ENCODE measurements at regions not wholly inside any gene's neighbourhood (a gene's known extent, or its start where the extent isn't known, plus 50 kb on each side); places are given as distances from the start of the nearest gene placed in this dataset.
"Not testable (repeated sequence)": the region's sequence is repeated elsewhere in the genome, so short reads cannot be mapped to it uniquely, and the experiment has no call there.

DNA sequence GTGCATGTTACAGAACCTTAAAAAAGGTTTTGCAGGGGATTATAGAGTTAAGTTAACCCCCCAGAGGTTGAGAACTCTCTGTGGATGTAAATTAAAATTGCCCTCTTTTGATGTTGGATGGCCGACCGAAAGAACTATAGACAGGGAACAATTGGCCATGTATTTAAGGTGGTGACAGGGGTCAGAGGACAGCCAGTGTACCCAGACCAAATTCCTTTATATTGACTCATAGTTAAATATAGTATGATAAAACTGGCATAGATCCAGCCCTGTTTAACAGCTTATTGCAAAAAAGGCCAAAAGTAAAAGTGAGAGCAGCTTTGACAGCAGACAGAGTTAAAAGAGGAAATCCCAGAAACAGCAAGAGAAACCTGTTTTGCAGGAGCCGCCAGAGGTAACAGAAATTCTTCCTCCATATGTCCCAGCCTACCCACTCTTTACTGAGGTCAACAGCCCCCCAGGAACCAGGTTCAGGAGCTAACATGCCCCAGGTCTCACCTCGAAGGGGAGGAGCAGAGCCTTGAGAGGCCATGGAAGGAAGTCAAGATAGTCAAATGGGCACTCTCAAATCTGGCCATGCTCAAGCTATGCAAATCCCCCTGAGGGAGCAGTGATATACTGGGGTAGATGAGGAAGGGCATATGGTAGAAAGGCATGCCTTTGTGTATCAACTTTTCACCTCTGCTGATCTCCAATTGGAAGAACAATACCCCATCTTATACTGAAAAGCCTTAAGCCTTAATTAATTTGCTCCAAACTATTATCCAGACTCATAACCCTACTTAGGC lies 156.4 kb upstream of the COX7C start:
- no peak for DNase-seq

DNA sequence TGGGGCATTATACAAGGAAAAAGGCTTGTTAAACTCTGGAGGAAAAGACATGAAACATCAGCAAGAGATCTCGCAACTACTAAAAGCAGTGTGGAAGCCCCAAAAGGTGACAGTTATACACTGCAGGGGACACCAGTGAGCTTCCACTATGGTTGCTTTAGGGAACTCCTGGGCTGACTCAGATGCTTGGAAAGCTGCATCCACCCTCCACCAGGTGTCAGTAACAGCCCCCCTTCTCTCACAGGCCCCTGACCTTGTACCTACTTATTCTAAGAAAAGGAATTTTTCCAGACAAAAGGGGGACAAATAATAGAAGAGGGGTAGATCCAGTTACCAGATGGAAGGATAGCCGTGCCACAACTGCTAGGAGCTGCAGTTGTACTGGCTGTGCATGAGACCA lies 154.4 kb upstream of the COX7C start:
- DNase-seq: no peak

DNA sequence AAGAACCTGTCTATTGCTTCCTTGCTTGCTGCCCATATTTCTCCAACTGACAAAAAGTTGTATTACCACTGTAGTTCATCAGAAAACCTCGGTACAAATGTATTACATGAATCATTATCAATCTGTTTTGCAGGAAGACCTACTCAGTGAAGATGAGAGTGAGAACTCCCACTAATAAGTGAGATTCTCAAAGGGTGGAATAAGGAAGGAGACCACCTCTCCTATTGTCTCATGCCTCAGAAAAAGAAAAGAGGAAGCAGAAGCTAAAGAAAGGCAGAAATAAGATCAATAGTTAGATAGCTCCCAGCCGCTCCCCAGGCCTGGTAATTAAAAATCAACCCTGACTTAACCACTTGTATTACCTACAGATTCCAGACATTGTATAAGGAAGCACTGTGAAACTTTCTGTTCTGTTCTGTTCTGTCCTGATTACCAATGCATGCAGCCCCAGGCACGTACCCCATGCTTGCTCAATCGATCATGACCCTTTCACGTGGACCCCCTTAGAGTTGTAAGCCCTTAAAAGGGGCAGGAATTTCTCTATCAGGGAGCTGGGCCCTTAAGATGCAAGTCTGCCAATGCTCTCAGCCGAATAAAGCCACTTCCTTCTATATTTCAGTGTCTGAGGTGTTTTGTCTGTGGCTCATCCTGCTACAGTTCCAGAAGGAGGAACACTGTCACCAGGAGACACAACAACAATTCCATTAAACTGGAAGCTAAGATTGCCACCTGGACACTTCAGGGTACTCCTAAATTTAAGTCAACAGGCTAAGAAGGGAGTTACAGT lies 152.5 kb upstream of the COX7C start:
- DNase-seq: no peak

DNA sequence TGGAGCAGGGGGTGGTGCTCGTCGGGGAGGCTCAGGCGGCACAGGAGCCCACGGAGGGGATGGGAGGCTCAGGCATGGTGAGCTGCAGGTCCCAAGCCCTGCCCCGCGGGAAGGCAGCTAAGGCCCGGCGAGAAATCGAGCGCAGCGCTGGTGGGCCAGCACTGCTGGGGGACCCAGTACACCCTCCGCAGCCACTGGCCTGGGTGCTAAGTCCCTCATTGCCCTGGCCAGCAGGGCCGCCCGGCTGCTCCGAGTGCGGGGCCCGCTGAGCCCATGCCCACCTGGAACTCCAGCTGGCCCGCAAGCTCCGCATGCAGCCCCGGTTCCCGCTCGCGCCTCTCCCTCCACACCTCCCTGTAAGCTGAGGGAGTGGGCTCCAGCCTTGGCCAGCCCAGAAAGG lies 151.0 kb upstream of the COX7C start:
- DNase-seq: not testable (repeated sequence)

DNA sequence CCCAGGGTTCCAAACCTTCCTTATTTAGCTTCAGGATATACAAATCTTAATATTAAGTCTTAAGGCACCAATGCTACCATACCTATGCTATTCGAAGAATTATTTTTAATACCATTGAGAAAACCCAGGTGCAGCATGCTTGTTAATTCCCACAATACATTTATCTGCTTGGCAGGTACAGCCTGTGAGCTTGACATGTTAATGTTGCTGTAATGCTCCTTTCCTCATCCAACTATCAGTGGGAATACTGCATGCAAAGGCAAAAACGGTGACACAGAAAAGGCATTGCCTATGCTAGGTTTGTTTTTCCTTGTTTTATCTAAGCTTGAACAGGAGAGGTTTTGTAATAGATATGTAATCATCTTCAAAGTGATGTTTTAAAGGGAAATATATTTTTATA lies 135.7 kb upstream of the COX7C start:
- DNase-seq: no peak

DNA sequence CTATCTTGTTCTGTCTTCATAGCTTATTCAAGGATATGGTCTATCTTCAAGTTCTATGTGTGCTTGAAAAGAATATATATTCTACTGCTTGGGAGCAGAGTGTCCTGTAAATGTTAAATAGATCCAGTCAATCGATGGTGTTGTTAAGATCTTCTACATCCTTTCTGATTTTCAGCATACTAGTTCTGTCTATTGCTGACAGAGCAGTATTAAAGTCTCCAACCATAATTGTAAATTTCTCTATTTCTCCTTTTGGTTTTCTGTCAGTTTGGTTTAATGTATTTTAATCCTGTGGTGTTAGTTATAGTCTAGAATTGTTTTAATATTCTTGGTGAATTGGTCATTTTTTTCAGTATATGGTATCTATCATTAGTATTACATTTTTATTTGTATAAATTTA lies 124.0 kb upstream of the COX7C start:
- no peak for DNase-seq

DNA sequence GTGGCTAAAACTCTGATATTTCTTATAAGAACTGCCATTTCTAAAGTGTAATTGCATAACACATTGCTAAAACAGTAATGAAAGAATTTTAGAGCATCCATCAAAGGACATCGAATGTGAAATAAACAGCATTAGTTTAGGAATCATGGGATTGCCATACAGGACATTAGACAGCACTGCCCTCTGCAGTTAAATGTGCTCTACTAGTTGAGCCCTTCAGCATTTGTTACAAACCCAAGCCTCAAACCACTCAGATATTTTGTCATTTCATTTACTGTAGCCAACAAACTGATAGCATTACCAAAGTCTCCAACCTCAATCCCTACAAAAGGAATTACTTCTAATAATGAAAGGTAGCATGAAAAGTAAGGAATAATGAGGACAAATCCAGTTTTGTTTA lies 116.8 kb upstream of the COX7C start:
- no peak for DNase-seq

DNA sequence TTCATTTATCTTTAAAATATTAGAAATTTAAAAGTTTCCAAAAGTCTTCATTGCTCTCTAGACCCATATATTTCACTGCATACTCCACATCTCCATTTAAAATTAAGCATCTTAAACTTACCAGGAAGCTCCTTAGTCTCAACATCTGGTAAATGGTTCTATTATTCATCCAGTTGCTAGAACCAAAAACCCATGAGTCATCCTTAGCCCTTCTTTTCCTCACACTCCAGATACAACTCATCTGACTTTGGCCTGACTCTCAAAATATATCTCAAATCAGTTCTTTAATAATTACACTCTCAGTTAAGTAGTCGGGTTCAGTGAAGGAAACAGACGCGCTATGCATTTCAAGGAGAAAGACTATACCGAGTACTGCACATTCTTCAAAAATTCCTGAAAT lies 110.2 kb upstream of the COX7C start:
- DNase-seq: no peak

DNA sequence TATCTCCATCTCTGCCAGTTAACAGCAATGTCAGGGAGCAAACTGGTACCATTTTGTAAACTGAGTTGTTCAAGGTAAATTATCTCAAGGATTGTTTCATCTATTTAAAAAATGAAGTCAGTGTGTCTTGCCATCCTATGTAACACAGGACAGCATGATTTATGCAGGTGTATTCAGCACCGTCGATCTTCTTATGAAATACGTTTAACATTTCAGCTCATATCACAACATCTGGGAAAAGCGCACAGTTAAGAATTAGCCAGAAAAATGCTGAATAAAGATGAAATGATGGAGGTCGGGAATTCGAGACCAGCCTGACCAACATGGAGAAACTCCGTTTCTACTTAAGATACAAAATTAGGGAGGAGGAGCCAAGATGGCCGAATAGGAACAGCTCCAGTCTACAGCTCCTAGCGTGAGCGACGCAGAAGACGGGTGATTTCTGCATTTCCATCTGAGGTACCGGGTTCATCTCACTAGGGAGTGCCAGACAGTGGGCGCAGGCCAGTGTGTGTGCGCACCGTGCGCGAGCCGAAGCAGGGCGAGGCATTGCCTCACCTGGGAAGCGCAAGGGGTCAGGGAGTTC lies 107.3 kb upstream of the COX7C start:
- DNase-seq: not testable (repeated sequence)

DNA sequence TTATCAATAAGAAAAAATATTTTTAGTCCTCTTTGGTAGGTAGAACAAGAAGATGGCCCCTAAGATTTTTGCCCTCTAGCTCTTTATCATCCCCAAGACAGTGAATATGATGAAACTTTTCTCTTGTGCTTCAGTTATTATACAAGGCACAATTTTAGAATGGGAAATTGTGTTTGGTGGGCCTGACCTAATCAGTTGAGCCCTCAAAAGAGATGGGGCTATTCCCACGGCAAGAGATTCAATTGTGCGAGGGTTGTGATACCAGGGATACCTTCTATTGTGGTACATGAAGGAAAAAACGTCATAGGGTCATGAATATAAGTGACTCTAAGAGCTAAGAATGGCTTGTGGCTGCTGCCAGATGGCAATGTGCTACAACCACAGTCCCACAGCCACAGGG lies 94.0 kb upstream of the COX7C start:
- DNase-seq: no peak

DNA sequence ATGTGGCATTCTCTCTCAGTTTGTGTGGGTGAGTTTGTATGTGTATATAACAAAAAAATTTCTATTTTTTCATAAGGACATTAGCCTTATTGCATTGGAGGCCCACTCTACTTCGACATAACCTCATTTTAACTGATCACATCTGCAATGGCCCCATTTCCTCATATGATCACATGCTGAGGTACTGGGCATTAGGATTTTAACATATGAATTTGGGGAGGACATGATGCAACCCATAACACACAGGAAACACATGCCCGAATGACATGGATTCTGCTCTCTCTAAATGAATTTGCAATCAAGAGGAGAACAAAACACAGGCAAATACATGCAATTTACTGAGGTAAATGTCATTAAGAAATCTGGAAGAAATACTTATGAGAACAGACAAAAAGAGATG lies 92.1 kb upstream of the COX7C start:
- no peak for DNase-seq

DNA sequence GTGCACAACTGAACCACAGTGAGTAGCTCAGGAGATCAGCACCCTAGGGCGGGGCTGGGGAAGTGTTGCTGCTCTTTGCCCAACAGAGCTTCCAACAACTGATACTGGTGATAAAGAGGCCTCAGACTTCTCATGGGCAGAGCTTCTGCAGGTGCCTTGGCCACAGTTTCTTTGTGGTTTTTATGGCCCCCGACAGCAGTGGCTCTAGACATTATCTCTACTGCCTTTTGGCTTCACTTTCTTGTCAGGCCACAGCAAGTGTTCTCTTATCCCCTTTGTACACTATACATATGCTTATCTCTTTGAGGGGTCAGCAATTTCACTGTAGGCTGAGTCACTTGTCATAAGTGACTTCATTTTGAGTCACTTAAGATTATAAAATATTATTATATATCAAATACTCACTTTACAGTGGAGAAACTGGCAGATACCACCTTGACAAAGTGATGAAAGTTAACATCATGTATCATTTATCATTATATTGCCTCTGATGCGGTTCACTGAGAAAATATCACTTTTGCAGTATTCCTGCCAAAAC lies 90.9 kb upstream of the COX7C start:
- DNase-seq: no peak

DNA sequence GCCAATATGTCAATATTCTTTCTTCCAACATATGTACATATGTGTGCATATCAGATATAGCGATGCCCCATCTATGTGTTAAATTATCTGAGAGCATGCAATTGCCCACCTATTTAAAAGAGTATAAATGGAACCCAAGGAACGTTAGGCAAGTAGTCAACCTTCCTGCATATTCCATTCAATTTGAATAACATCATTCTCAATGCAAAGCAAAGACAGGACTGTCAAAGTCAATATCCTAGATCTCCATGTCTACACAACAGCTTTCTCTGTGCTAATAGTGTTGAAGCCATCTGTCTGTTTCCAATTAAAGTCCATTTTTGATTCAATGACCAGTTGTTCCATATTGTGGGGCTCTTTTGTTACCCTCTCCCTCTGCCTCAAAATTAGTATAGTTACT lies 85.3 kb upstream of the COX7C start:
- no peak for DNase-seq

DNA sequence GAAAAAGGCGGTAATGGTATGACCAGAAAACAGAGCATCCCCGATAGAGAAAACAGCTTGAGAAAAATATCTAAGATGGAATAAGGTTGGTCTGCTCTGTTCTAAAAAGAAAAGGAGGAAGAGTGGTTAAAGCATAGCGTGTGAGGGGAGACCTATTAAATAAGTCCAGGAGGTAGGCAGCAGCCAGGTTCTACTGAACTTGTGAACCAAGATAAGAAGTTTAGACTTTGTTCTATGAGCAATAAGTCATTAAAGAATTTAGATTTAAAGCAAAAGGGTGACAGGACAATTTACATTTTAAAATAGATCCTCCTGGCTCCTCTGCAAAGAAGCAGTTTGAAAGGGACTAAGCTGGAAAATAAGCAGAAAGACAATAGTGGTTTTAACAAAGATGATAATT lies 81.3 kb upstream of the COX7C start:
- DNase-seq: no peak

DNA sequence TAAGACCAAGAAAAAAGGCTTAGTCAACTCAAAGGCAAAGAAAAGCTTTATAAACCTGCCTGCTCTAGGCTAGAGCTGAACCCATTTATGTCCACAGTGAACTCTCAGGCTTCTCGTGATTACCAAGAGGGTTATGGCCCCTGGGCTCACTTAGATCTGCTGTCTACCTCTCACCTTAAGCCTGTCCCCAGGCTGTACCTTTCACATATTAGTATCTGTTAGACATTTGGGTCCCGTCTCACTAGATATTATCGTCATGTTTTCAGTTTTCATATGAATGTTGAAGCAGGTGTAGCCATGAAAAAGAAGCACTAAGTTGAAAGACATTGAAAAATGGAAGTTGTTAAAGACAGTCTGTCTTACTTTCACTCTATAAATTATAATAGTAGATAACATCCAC lies 75.2 kb upstream of the COX7C start:
- DNase-seq: no peak

DNA sequence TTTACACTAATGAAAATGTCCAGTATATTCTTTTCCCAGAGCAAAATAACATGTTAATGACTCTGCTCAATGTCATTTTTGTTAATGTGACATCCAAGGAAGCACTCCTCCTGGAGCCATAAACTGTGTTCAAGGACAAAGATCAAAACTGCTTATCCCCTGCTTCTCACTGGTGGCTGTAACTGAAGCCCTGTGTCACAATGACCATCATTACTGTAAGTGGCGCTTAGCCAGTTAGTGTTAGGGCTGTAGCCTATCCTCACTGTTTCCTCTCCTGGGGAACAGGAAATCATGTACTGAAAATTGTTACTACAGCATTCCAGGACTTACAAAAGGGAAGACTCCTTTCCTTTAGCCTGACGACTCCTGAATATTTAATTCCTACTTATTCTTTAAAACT lies 71.7 kb upstream of the COX7C start:
- DNase-seq: no peak

DNA sequence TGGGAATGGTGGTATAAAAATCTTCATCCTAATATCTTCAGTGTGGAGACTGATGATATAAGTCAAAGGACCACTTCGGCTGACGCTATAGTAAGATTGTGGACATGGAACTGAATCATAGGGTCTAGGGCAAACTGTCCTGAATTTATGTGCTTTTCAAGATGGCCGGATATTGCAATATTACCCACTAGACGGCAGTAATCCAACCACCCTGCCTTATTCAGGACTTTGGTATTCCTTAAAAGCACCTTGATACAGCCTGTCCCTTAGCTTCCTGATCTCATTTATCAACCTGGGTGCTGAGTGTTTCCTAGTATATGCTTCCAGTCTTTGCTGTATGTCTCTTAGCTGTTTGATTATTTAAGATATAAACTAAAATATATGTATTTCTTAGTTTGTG lies 71.2 kb upstream of the COX7C start:
- DNase-seq: no peak

DNA sequence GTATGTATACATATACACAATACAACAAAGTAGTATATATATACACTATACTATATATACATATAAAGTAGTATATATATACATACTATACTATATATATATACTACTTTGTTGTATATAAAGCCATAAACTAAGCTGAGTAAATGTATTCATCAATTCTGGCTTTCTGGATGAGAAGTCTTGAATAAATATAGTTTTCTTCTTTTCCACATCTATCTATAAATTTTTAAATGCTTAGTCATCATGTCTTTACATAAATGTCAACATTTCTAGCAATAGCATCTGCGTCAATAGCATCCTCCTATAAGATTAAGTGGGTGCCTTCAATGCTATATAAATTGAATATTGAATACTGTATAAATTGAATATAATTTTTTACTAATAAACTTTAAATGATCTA lies 63.1 kb upstream of the COX7C start:
- DNase-seq: no peak

DNA sequence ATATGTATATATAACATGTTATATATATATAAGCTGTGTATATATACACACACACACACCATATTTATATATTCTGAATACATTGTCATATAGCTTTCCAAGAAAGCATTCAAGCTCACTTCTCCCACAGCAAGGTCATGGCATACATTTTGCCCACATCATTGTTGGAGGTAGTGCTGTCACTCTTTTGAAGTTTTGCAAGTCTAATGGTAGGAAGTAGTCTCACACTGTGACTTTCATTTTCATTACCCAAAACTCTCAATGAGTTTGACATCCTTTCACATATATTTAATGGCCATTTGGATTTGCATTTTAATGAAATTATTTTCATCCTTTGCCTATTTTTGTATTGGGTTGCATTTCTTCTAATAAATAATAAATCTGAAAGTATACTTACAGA lies 59.8 kb upstream of the COX7C start:
- DNase-seq: no peak

DNA sequence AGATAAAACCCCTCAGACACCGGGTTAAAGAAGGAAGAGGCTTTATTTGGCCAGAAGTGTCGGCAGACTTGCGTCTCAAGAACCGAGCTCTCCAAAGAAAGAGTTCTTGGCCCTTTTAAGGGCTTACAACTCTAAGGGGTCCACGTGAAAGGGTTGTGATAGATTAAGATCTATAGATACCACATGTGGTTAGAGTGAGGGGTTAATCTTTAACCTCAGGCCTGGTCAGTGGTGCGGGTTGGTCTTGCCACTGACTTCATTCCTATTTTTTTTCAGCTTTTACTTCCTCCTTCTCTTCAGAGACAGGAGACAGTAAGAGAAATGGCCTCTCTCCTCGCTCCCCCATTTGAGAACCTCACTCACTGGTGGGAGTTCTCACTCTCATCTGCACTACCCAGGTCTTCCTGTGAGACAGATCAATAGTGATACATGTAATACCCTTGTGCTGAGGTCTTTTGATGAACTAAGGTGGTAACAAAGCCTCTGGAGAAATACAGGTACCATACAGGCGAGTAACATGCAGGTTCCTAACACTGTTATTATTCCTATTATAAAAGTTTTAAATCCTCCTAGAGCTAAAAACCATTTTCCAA lies 52.4 kb upstream of the COX7C start:
- no peak for DNase-seq

DNA sequence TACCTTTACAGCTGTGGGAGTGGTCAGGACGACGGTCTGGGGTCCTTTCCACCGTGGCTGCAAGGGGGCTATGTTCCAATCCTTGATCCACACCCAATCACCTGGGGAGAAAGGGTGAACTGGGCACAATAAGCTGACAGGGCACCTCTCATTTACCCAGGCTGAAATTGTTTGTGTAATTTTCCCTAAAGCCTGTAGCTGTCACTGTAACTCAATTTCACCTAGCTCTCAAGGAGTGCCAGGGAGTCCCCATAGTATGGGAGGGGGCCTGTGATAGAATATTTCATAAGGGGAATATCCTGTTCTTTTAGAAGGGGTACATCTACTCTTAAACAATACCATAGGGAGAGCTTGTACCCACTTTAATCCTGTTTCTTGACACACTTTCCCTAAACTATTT lies 51.7 kb upstream of the COX7C start:
- DNase-seq: not testable (repeated sequence)

All from CD4-positive, alpha-beta T cell treated with Interferon alpha-2 for 1 hour (primary cell).